ENCODE measurements at regions not wholly inside any gene's neighbourhood (a gene's known extent, or its start where the extent isn't known, plus 50 kb on each side); places are given as distances from the start of the nearest gene placed in this dataset.
"Not testable (repeated sequence)": the region's sequence is repeated elsewhere in the genome, so short reads cannot be mapped to it uniquely, and the experiment has no call there.

DNA sequence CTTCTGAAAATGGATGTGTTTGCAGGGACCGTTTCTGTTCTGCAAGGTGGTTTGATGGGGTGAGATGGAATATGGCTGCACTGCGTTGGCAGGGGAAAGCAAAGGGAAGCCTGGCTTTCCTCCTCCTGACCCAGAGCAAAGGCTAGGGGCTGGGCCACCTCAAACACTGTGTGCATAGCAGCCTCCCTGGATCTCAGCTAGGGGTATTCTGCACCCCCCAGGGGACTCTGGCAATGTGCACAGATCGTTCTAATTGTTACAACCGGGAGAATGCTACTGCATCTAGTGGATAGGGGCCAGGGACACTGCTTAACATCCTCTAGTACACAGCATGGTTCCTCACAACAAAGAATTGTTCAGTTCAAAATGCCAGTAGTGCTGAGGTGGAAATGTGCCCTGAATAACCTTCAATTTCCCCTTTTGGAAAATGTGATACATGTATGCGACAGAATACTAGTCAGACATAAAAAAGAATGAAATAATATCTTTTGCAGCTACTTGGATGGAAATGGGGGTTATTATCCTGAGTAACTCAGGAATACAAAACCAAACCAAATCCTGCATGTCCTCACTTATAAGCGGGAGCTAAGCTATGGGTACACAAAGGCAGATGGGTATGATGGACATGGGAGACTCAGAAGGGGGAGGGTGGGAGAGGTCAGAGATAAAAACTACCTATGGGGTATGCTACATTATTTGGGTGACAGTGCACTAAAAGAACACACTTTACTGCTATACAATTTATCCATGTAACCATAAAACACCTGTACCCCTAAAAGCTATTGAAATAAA lies 671.2 kb downstream of the UQCRFS1 start:
- Histone ChIP-seq H3K9me3 (ENCODE audit: insufficient read depth, low read depth, low read length) (peaks cover 11% of the 10 kb centered on the region; the same call in 1 of the 2 replicates), H3K27me3 (ENCODE audit: insufficient read depth, low read length) (no peaks in the 10 kb centered on the region), H3K4me1 (ENCODE audit: insufficient read depth, low read length) (0 out of 2 replicates have a peak, but pooled peaks cover 9% of the 10 kb centered on the region), H3K36me3 (ENCODE audit: insufficient read depth, low read length) (no peaks in the 10 kb centered on the region), H3K4me3 (ENCODE audit: low read length) (no peak overlapping the region), H3K27ac (ENCODE audit: low read depth, low read length) (no peak overlapping the region), H3K9ac (ENCODE audit: low read depth, low read length) (no peak overlapping the region)
- 93% methylated on average over 6 of the region's 6 CpGs for WGBS

GRCh38 chr19:28541029-28541428 lies 671.9 kb downstream of the UQCRFS1 start:
- Histone ChIP-seq H3K4me1 (ENCODE audit: insufficient read depth, low read length) (0 out of 2 replicates have a peak, but pooled peaks cover 9% of the 10 kb centered on the region), H3K27me3 (ENCODE audit: insufficient read depth, low read length) (no peaks in the 10 kb centered on the region), H3K9ac (ENCODE audit: low read depth, low read length) (no peak overlapping the region), H3K27ac (ENCODE audit: low read depth, low read length) (no peak overlapping the region), H3K4me3 (ENCODE audit: low read length) (no peak overlapping the region), H3K36me3 (ENCODE audit: insufficient read depth, low read length) (no peaks in the 10 kb centered on the region), H3K9me3 (ENCODE audit: insufficient read depth, low read depth, low read length) (peaks cover 11% of the 10 kb centered on the region; the same call in 1 of the 2 replicates)
- WGBS = 96% methylated on average over 3 of the region's 3 CpGs

DNA sequence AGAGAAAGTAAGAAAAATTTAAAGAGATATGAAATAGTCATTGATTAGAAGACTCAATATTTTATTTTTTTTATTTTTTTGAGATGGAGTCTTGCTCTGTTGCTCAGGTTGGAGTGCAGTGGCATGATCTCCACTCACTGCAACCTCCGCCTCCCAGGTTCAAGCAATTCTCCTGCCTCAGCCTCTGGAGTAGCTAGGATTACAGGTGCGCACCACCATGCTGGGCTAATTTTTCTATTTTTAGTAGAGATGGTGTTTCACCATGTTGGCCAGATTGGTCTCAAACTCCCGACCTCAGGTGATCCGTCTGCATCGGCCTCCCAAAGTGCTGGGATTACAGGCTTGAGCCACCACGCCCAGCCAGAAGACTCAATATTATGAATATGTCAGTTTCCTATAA lies 672.6 kb downstream of the UQCRFS1 start:
- WGBS = 84% methylated on average over 6 of the region's 6 CpGs
- H3K4me3 ChIP-seq (ENCODE audit: low read length); H3K4me1 ChIP-seq (ENCODE audit: insufficient read depth, low read length): not testable (repeated sequence)

GRCh38 chr19:28539759-28540158 lies 673.2 kb downstream of the UQCRFS1 start:
- peaks cover 11% of the 10 kb centered on the region; the same call in 1 of the 2 replicates for H3K9me3 ChIP-seq (ENCODE audit: insufficient read depth, low read depth, low read length)
- 0 out of 2 replicates have a peak, but pooled peaks cover 7% of the 10 kb centered on the region for H3K4me1 ChIP-seq (ENCODE audit: insufficient read depth, low read length)
- no peak overlapping the region for H3K9ac ChIP-seq (ENCODE audit: low read depth, low read length)
- no peaks in the 10 kb centered on the region for H3K27me3 ChIP-seq (ENCODE audit: insufficient read depth, low read length)
- H3K27ac ChIP-seq (ENCODE audit: low read depth, low read length) = no peak overlapping the region
- H3K4me3 ChIP-seq (ENCODE audit: low read length) = no peak overlapping the region
- H3K36me3 ChIP-seq (ENCODE audit: insufficient read depth, low read length) = no peaks in the 10 kb centered on the region

More for the DNA sequence above, 672.6 kb downstream of the UQCRFS1 start:
- H3K27me3 ChIP-seq (ENCODE audit: insufficient read depth, low read length); H3K9ac ChIP-seq (ENCODE audit: low read depth, low read length); H3K36me3 ChIP-seq (ENCODE audit: insufficient read depth, low read length); H3K27ac ChIP-seq (ENCODE audit: low read depth, low read length): not testable (repeated sequence)
- H3K9me3 ChIP-seq (ENCODE audit: insufficient read depth, low read depth, low read length) = peaks cover 11% of the 10 kb centered on the region; the same call in 1 of the 2 replicates

DNA sequence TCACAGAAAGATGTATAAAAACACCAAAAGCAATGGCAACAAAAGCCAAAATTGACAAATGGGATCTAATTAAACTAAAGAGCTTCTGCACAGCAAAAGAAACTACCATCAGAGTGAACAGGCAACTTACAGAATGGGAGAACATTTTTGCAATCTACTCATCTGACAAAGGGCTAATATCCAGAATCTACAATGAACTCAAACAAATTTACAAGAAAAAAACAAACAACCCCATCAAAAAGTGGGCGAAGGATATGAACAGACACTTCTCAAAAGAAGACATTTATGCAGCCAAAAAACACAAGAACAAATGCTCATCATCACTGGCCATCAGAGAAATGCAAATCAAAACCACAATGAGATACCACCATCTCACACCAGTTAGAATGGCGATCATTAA lies 674.4 kb downstream of the UQCRFS1 start:
- not testable (repeated sequence) for H3K4me1 ChIP-seq (ENCODE audit: insufficient read depth, low read length); H3K36me3 ChIP-seq (ENCODE audit: insufficient read depth, low read length); H3K4me3 ChIP-seq (ENCODE audit: low read length); H3K9ac ChIP-seq (ENCODE audit: low read depth, low read length); H3K27ac ChIP-seq (ENCODE audit: low read depth, low read length); H3K27me3 ChIP-seq (ENCODE audit: insufficient read depth, low read length)
- H3K9me3 ChIP-seq (ENCODE audit: insufficient read depth, low read depth, low read length) = peaks cover 11% of the 10 kb centered on the region; the same call in 1 of the 2 replicates
- WGBS = no CpG with 5 or more reads among the region's 2 CpGs

- H3K27ac ChIP-seq (ENCODE audit: low read depth, low read length) = no peak overlapping the region
- H3K36me3 ChIP-seq (ENCODE audit: insufficient read depth, low read length) = no peaks in the 10 kb centered on the region
- no peaks in the 10 kb centered on the region for H3K27me3 ChIP-seq (ENCODE audit: insufficient read depth, low read length)
- H3K4me3 ChIP-seq (ENCODE audit: low read length) = no peak overlapping the region
- H3K9ac ChIP-seq (ENCODE audit: low read depth, low read length) = no peak overlapping the region
- H3K4me1 ChIP-seq (ENCODE audit: insufficient read depth, low read length) = no peaks in the 10 kb centered on the region
- peaks cover 11% of the 10 kb centered on the region; the same call in 1 of the 2 replicates for H3K9me3 ChIP-seq (ENCODE audit: insufficient read depth, low read depth, low read length)
- WGBS = no CpG with 5 or more reads among the region's 2 CpGs
Measured at GRCh38 chr19:28537896-28538295, 675.1 kb downstream of the UQCRFS1 start.

DNA sequence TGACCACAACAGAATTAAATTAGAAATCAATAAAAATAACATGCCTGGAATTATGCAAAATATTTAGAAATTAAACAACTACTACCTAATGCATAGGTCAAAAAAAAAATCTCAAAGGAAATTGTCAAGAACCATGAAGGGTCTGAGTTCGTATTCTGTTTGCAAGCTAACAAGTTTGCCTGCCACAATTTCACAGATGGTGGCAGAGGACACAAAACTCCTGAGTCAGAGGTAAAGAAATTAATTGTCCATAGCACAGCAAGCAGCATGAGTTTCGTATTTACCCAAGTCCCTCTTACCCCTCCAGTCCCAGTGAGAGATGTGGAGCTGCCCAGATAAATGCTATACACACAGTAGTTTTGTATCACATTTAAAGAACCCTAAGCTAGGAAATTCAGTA lies 675.9 kb downstream of the UQCRFS1 start:
- H3K4me3 ChIP-seq (ENCODE audit: low read length) = no peak overlapping the region
- H3K4me1 ChIP-seq (ENCODE audit: insufficient read depth, low read length) = no peaks in the 10 kb centered on the region
- H3K27ac ChIP-seq (ENCODE audit: low read depth, low read length) = no peak overlapping the region
- H3K9me3 ChIP-seq (ENCODE audit: insufficient read depth, low read depth, low read length) = peaks cover 11% of the 10 kb centered on the region; the same call in 1 of the 2 replicates
- no peaks in the 10 kb centered on the region for H3K36me3 ChIP-seq (ENCODE audit: insufficient read depth, low read length)
- H3K9ac ChIP-seq (ENCODE audit: low read depth, low read length) = no peak overlapping the region
- 95% methylated on average over 2 of the region's 2 CpGs for WGBS
- H3K27me3 ChIP-seq (ENCODE audit: insufficient read depth, low read length) = no peaks in the 10 kb centered on the region

DNA sequence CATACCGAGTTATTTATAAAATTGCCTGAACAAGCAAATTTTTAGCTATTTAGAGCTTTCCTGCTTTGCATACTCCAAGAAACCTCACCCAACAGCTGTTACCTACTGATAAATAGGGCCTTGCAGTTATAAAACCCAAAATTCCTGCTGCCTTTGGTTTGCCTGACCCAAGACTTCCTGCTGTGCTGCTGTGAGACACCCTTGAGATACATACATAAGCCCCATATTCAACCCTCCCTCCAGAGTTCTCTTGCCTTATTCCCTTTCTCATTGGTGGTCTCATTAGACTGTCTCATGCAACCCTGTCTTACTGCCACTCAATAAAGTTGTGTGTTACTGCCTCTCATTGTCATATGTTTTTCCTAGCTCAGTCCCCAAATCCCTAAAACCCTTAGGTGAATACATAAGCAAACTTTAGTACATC lies 677.6 kb downstream of the UQCRFS1 start:
- Histone ChIP-seq H3K4me1 (ENCODE audit: insufficient read depth, low read length) (no peaks in the 10 kb centered on the region), H3K27ac (ENCODE audit: low read depth, low read length) (no peak overlapping the region), H3K4me3 (ENCODE audit: low read length) (no peak overlapping the region), H3K9ac (ENCODE audit: low read depth, low read length) (no peak overlapping the region), H3K27me3 (ENCODE audit: insufficient read depth, low read length) (no peaks in the 10 kb centered on the region), H3K9me3 (ENCODE audit: insufficient read depth, low read depth, low read length) (peaks cover 11% of the 10 kb centered on the region; the same call in 1 of the 2 replicates), H3K36me3 (ENCODE audit: insufficient read depth, low read length) (no peaks in the 10 kb centered on the region)
- 95% methylated on average over 1 of the region's 1 CpG for WGBS

DNA sequence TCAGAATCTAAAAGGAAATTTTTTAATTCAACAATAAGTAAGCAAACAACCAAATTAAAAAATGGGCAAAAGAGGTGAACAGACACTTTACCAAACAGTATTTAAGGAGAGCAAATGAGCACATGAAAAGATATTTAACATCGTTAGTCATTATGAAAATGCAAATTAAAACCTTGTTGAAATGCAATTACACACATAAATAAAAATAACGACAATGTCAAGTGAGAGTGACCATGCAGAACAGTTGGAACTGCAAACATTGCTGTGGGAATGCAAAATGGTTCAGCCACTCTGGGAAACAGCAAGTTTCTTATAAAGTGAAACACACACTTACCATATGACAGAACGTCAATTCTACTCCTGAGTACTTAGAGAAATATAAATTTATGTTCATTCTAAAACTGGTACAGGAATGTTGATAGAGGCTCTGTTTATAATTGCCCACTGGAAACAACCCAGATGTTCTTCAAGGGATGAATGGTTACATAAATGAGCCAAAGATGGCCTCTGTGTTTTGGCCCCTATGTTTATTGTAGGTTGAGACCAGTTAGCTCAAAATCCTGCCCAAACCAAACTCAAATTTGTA lies 678.1 kb downstream of the UQCRFS1 start:
- Histone ChIP-seq H3K36me3 (ENCODE audit: insufficient read depth, low read length) (no peaks in the 10 kb centered on the region), H3K9ac (ENCODE audit: low read depth, low read length) (no peak overlapping the region), H3K9me3 (ENCODE audit: insufficient read depth, low read depth, low read length) (peaks cover 11% of the 10 kb centered on the region; the same call in 1 of the 2 replicates), H3K27ac (ENCODE audit: low read depth, low read length) (no peak overlapping the region), H3K27me3 (ENCODE audit: insufficient read depth, low read length) (no peaks in the 10 kb centered on the region), H3K4me1 (ENCODE audit: insufficient read depth, low read length) (no peaks in the 10 kb centered on the region), H3K4me3 (ENCODE audit: low read length) (no peak overlapping the region)
- WGBS = 95% methylated on average over 2 of the region's 3 CpGs

DNA sequence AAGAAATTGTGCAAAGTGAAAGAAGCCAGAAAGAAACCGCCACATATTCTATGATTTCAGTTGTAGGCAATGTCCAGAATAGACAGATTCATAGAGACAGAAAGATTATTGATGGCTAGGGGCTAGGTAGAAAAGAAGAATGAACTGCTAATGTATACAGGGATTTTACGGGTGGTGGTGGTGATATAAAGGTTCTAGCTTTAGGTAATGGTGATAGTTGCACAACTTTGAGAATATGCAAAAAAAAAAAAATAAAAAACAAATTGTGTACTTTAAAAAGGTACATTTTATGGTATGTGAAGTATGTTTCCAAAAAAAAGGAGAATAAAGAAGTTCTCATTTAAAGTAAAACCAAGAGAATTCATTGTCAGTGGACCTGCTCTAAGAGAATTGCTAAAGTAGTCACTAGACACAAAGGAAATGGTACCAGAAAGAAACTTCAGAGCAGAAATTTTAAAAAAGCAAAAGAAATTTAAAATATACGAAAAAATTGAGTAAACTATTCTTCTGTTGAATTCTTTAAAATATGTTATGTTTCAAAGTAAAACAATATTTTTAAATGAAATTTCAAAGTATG lies 680.1 kb downstream of the UQCRFS1 start:
- no peak overlapping the region for H3K9ac ChIP-seq (ENCODE audit: low read depth, low read length)
- H3K27ac ChIP-seq (ENCODE audit: low read depth, low read length) = no peak overlapping the region
- no peak overlapping the region for H3K4me3 ChIP-seq (ENCODE audit: low read length)
- H3K9me3 ChIP-seq (ENCODE audit: insufficient read depth, low read depth, low read length) = peaks cover 9% of the 10 kb centered on the region; the same call in 1 of the 2 replicates
- 92% methylated on average over 2 of the region's 3 CpGs for WGBS
- 0 out of 2 replicates have a peak, but pooled peaks cover 4% of the 10 kb centered on the region for H3K4me1 ChIP-seq (ENCODE audit: insufficient read depth, low read length)
- H3K27me3 ChIP-seq (ENCODE audit: insufficient read depth, low read length) = no peaks in the 10 kb centered on the region
- no peaks in the 10 kb centered on the region for H3K36me3 ChIP-seq (ENCODE audit: insufficient read depth, low read length)

- no peak overlapping the region for H3K27ac ChIP-seq (ENCODE audit: low read depth, low read length)
- 91% methylated on average over 1 of the region's 1 CpG for WGBS
- no peak overlapping the region for H3K4me3 ChIP-seq (ENCODE audit: low read length)
Measured at GRCh38 chr19:28531979-28532378, 681.0 kb downstream of the UQCRFS1 start.

More at GRCh38 chr19:28531979-28532378, 681.0 kb downstream of the UQCRFS1 start:
- no peak overlapping the region for H3K9ac ChIP-seq (ENCODE audit: low read depth, low read length)
- no peaks in the 10 kb centered on the region for H3K36me3 ChIP-seq (ENCODE audit: insufficient read depth, low read length)
- no peaks in the 10 kb centered on the region for H3K27me3 ChIP-seq (ENCODE audit: insufficient read depth, low read length)
- peaks cover 2% of the 10 kb centered on the region; the same call in 1 of the 2 replicates for H3K9me3 ChIP-seq (ENCODE audit: insufficient read depth, low read depth, low read length)
- H3K4me1 ChIP-seq (ENCODE audit: insufficient read depth, low read length) = 0 out of 2 replicates have a peak, but pooled peaks cover 4% of the 10 kb centered on the region
